Right renal cortex interstitium (tissue), 3 donors: ENCODE measurements at regions not wholly inside any gene's neighbourhood (a gene's known extent, or its start where the extent isn't known, plus 50 kb on each side); places are given as distances from the start of the nearest gene placed in this dataset.
"Not testable (repeated sequence)": the region's sequence is repeated elsewhere in the genome, so short reads cannot be mapped to it uniquely, and the experiment has no call there.

Source experiments
- DNase-seq, 3 donors: peaks; one replicate each; pipeline ENCODE4 v3.0.0-alpha.2; 2013; ENCODE audit warnings: low read depth in 3 of 3, low spot score in 2 of 3

GRCh38 chr5:24110004-24110615, 534.7 kb downstream of the CDH10 start:
- no peak for DNase-seq

GRCh38 chr5:24112420-24112819, 532.4 kb downstream of the CDH10 start:
- DNase-seq = no peak

- DNase-seq = no peak
These were observed 526.4 kb downstream of the CDH10 start for GRCh38 chr5:24118351-24118750.

- no peak for DNase-seq
These were observed 509.2 kb downstream of the CDH10 start for GRCh38 chr5:24135536-24135935.

GRCh38 chr5:24141046-24141445, 503.7 kb downstream of the CDH10 start:
- no peak for DNase-seq

- no peak for DNase-seq
These were observed 502.4 kb downstream of the CDH10 start for GRCh38 chr5:24142341-24142740.

- no peak for DNase-seq
These were observed 499.0 kb downstream of the CDH10 start for GRCh38 chr5:24145806-24146205.

GRCh38 chr5:24161559-24161958, 483.2 kb downstream of the CDH10 start:
- DNase-seq = no peak

GRCh38 chr5:24162343-24162742, 482.4 kb downstream of the CDH10 start:
- DNase-seq = no peak

- no peak for DNase-seq
These were observed 481.7 kb downstream of the CDH10 start for GRCh38 chr5:24163091-24163490.

- no peak for DNase-seq
These were observed 477.0 kb downstream of the CDH10 start for GRCh38 chr5:24167806-24168205.

GRCh38 chr5:24170026-24170425, 474.8 kb downstream of the CDH10 start:
- DNase-seq = no peak

- not testable (repeated sequence) for DNase-seq
These were observed 473.8 kb downstream of the CDH10 start for GRCh38 chr5:24170930-24171329.

- DNase-seq = no peak
These were observed 467.0 kb downstream of the CDH10 start for GRCh38 chr5:24177821-24178220.

- no peak for DNase-seq
These were observed 460.8 kb downstream of the CDH10 start for GRCh38 chr5:24183981-24184380.

- no peak for DNase-seq
These were observed 456.4 kb downstream of the CDH10 start for GRCh38 chr5:24188216-24188925.

GRCh38 chr5:24196789-24197188, 448.0 kb downstream of the CDH10 start:
- DNase-seq = no peak

- DNase-seq = no peak
These were observed 436.1 kb downstream of the CDH10 start for GRCh38 chr5:24208686-24209106.

- no peak for DNase-seq
These were observed 429.7 kb downstream of the CDH10 start for GRCh38 chr5:24215114-24215513.

- no peak for DNase-seq
These were observed 421.9 kb downstream of the CDH10 start for GRCh38 chr5:24222876-24223275.

GRCh38 chr5:24225051-24225450, 419.7 kb downstream of the CDH10 start:
- DNase-seq = no peak

GRCh38 chr5:24226479-24226878, 418.3 kb downstream of the CDH10 start:
- no peak for DNase-seq

GRCh38 chr5:24227881-24228280, 416.9 kb downstream of the CDH10 start:
- DNase-seq = not testable (repeated sequence)
